ENCODE measurements at regions not wholly inside any gene's neighbourhood (a gene's known extent, or its start where the extent isn't known, plus 50 kb on each side); places are given as distances from the start of the nearest gene placed in this dataset.

- no peaks in the 10 kb centered on the region for H3K36me3 ChIP-seq (ENCODE audit: control insufficient read depth, low read length)
- no peaks in the 10 kb centered on the region for H3K79me2 ChIP-seq (ENCODE audit: control insufficient read depth, low read length)
- TF ChIP-seq EZH2phosphoT487 (IDR thresholded peaks at IDR 0.05; ENCODE audit: borderline replicate concordance, low read length) (no peak), CTCF (IDR thresholded peaks at IDR 0.05; ENCODE audit: low read depth, low read length, poor library complexity, severe bottlenecking) (no peak)
- no peak overlapping the region for H3K4me2 ChIP-seq (ENCODE audit: low read length)
- no peak overlapping the region for H3K4me3 ChIP-seq (ENCODE audit: low read length)
- no peaks in the 10 kb centered on the region for H4K20me1 ChIP-seq (ENCODE audit: control insufficient read depth, insufficient read depth, low read depth, low read length)
- H3K4me1 ChIP-seq (ENCODE audit: control insufficient read depth, low read length) = no peaks in the 10 kb centered on the region
- H3K9me3 ChIP-seq (ENCODE audit: control insufficient read depth, insufficient read depth, low read length) = no peaks in the 10 kb centered on the region
- H3K9me2 ChIP-seq (replicated peaks; ENCODE audit: control insufficient read depth, low read length) = no peaks in the 10 kb centered on the region
- no peak overlapping the region for H3K27ac ChIP-seq (ENCODE audit: low read depth, low read length)
- H3K27me3 ChIP-seq (ENCODE audit: control insufficient read depth, low read length) = no peaks in the 10 kb centered on the region
- H3F3A ChIP-seq (ENCODE audit: control insufficient read depth, insufficient read depth) = no peaks in the 10 kb centered on the region
Observed at GRCh38 chr5:8383616-8384015, 514.7 kb downstream of the MTRR start.

GRCh38 chr5:8386719-8387288, 517.9 kb downstream of the MTRR start:
- no peak overlapping the region for H3K4me2 ChIP-seq (ENCODE audit: low read length)
- H3F3A ChIP-seq (ENCODE audit: control insufficient read depth, insufficient read depth) = no peaks in the 10 kb centered on the region

GRCh38 chr5:8391911-8392310, 523.0 kb downstream of the MTRR start:
- H3K9me3 ChIP-seq (ENCODE audit: control insufficient read depth, insufficient read depth, low read length) = no peaks in the 10 kb centered on the region
- no peaks in the 10 kb centered on the region for H3K27me3 ChIP-seq (ENCODE audit: control insufficient read depth, low read length)
- H3K27ac ChIP-seq (ENCODE audit: low read depth, low read length) = no peak overlapping the region
- no peaks in the 10 kb centered on the region for H3K4me1 ChIP-seq (ENCODE audit: control insufficient read depth, low read length)
- no peaks in the 10 kb centered on the region for H3F3A ChIP-seq (ENCODE audit: control insufficient read depth, insufficient read depth)
- H3K4me3 ChIP-seq (ENCODE audit: low read length) = no peak overlapping the region
- no peak overlapping the region for H3K4me2 ChIP-seq (ENCODE audit: low read length)
- H3K36me3 ChIP-seq (ENCODE audit: control insufficient read depth, low read length) = no peaks in the 10 kb centered on the region
- H3K9me2 ChIP-seq (replicated peaks; ENCODE audit: control insufficient read depth, low read length) = no peaks in the 10 kb centered on the region
- no peaks in the 10 kb centered on the region for H4K20me1 ChIP-seq (ENCODE audit: control insufficient read depth, insufficient read depth, low read depth, low read length)
- TF ChIP-seq CTCF (IDR thresholded peaks at IDR 0.05; ENCODE audit: low read depth, low read length, poor library complexity, severe bottlenecking) (no peak), EZH2phosphoT487 (IDR thresholded peaks at IDR 0.05; ENCODE audit: borderline replicate concordance, low read length) (no peak)
- H3K79me2 ChIP-seq (ENCODE audit: control insufficient read depth, low read length) = no peaks in the 10 kb centered on the region

More at GRCh38 chr5:8386719-8387288, 517.9 kb downstream of the MTRR start:
- Histone ChIP-seq H3K27ac (ENCODE audit: low read depth, low read length) (no peak overlapping the region), H3K79me2 (ENCODE audit: control insufficient read depth, low read length) (no peaks in the 10 kb centered on the region), H3K4me3 (ENCODE audit: low read length) (no peak overlapping the region), H3K36me3 (ENCODE audit: control insufficient read depth, low read length) (no peaks in the 10 kb centered on the region), H3K4me1 (ENCODE audit: control insufficient read depth, low read length) (no peaks in the 10 kb centered on the region), H3K27me3 (ENCODE audit: control insufficient read depth, low read length) (no peaks in the 10 kb centered on the region), H3K9me2 (replicated peaks; ENCODE audit: control insufficient read depth, low read length) (no peaks in the 10 kb centered on the region), H4K20me1 (ENCODE audit: control insufficient read depth, insufficient read depth, low read depth, low read length) (no peaks in the 10 kb centered on the region), H3K9me3 (ENCODE audit: control insufficient read depth, insufficient read depth, low read length) (no peaks in the 10 kb centered on the region)
- no peak for TF ChIP-seq CTCF (IDR thresholded peaks at IDR 0.05; ENCODE audit: low read depth, low read length, poor library complexity, severe bottlenecking)
- no peak for TF ChIP-seq EZH2phosphoT487 (IDR thresholded peaks at IDR 0.05; ENCODE audit: borderline replicate concordance, low read length)
